ENCODE measurements at regions not wholly inside any gene's neighbourhood (a gene's known extent, or its start where the extent isn't known, plus 50 kb on each side); places are given as distances from the start of the nearest gene placed in this dataset.

- H4K12ac ChIP-seq (ENCODE audit: low read depth, low read length) = no peak overlapping the region
- no peak overlapping the region for H3K18ac ChIP-seq (ENCODE audit: low read length)
- no peak overlapping the region for H3K9ac ChIP-seq (ENCODE audit: low read length)
- H4K91ac ChIP-seq (ENCODE audit: low read depth, low read length) = no peak overlapping the region
- no peaks in the 10 kb centered on the region for H3K4me1 ChIP-seq (ENCODE audit: control insufficient read depth in 1 of 2, insufficient read depth in 2 of 2, low read length in 2 of 2)
- H2AFZ ChIP-seq (ENCODE audit: insufficient read depth, low read length, poor library complexity) = no peak overlapping the region
- H2AK5ac ChIP-seq (ENCODE audit: low read length) = no peak overlapping the region
- H2BK12ac ChIP-seq (ENCODE audit: low read length) = no peak overlapping the region
- no peak overlapping the region for H3K4me3 ChIP-seq (ENCODE audit: low read depth, low read length)
- no peaks in the 10 kb centered on the region for H3K27me3 ChIP-seq (ENCODE audit: insufficient read depth, low read length)
- no peaks in the 10 kb centered on the region for H3K9me3 ChIP-seq (ENCODE audit: insufficient read depth, low read depth, low read length)
- no peak overlapping the region for H2BK120ac ChIP-seq (ENCODE audit: insufficient read depth, low read length, poor library complexity)
- no peak overlapping the region for H4K8ac ChIP-seq (ENCODE audit: low read depth, low read length)
- no peak overlapping the region for H3K23ac ChIP-seq (ENCODE audit: low read length)
- no peak overlapping the region for H3K14ac ChIP-seq (ENCODE audit: low read length)
- no peaks in the 10 kb centered on the region for H3K79me2 ChIP-seq (ENCODE audit: control insufficient read depth, insufficient read depth, low read length, poor library complexity)
- no peak overlapping the region for H3K4ac ChIP-seq (ENCODE audit: low read depth, low read length)
- H3K27ac ChIP-seq (ENCODE audit: low read depth, low read length) = no peak overlapping the region
- no CpG with 5 or more reads among the region's 1 CpG for WGBS (ENCODE audit: extremely low coverage, insufficient coverage, insufficient read length)
- no peaks in the 10 kb centered on the region for H3K79me1 ChIP-seq (ENCODE audit: low read length)
- no peaks in the 10 kb centered on the region for H3K36me3 ChIP-seq (ENCODE audit: control insufficient read depth in 1 of 2, insufficient read depth in 2 of 2, low read length in 2 of 2)
- no peak for DNase-seq
- no peak overlapping the region for H2BK5ac ChIP-seq (ENCODE audit: low read depth, low read length, poor library complexity)
- H3K4me2 ChIP-seq (ENCODE audit: low read length) = no peak overlapping the region
These were observed 134.2 kb downstream of the ELAPOR2 start for GRCh38 chr7:86925221-86925620.

- H3K36me3 ChIP-seq (ENCODE audit: control insufficient read depth in 1 of 2, insufficient read depth in 2 of 2, low read length in 2 of 2) = no peaks in the 10 kb centered on the region
- no peak overlapping the region for H2AK5ac ChIP-seq (ENCODE audit: low read length)
- H4K8ac ChIP-seq (ENCODE audit: low read depth, low read length) = no peak overlapping the region
- no peak for DNase-seq
- no peak overlapping the region for H3K14ac ChIP-seq (ENCODE audit: low read length)
- no peak overlapping the region for H3K9ac ChIP-seq (ENCODE audit: low read length)
- H2AFZ ChIP-seq (ENCODE audit: insufficient read depth, low read length, poor library complexity) = no peak overlapping the region
- no peak overlapping the region for H4K91ac ChIP-seq (ENCODE audit: low read depth, low read length)
- no peak overlapping the region for H2BK5ac ChIP-seq (ENCODE audit: low read depth, low read length, poor library complexity)
- no peak overlapping the region for H3K4me2 ChIP-seq (ENCODE audit: low read length)
- H3K9me3 ChIP-seq (ENCODE audit: insufficient read depth, low read depth, low read length) = no peaks in the 10 kb centered on the region
- H3K4me1 ChIP-seq (ENCODE audit: control insufficient read depth in 1 of 2, insufficient read depth in 2 of 2, low read length in 2 of 2) = no peaks in the 10 kb centered on the region
- H3K27me3 ChIP-seq (ENCODE audit: insufficient read depth, low read length) = no peaks in the 10 kb centered on the region
- H3K79me2 ChIP-seq (ENCODE audit: control insufficient read depth, insufficient read depth, low read length, poor library complexity) = no peaks in the 10 kb centered on the region
- no peak overlapping the region for H2BK12ac ChIP-seq (ENCODE audit: low read length)
- H3K79me1 ChIP-seq (ENCODE audit: low read length) = no peaks in the 10 kb centered on the region
- H3K18ac ChIP-seq (ENCODE audit: low read length) = no peak overlapping the region
- H3K4me3 ChIP-seq (ENCODE audit: low read depth, low read length) = no peak overlapping the region
- no peak overlapping the region for H2BK120ac ChIP-seq (ENCODE audit: insufficient read depth, low read length, poor library complexity)
- H3K4ac ChIP-seq (ENCODE audit: low read depth, low read length) = no peak overlapping the region
- no peak overlapping the region for H3K23ac ChIP-seq (ENCODE audit: low read length)
- no peak overlapping the region for H4K12ac ChIP-seq (ENCODE audit: low read depth, low read length)
- H3K27ac ChIP-seq (ENCODE audit: low read depth, low read length) = no peak overlapping the region
These were observed 135.9 kb downstream of the ELAPOR2 start for GRCh38 chr7:86923527-86923926.

- Histone ChIP-seq H3K4me1 (ENCODE audit: control insufficient read depth in 1 of 2, insufficient read depth in 2 of 2, low read length in 2 of 2) (no peaks in the 10 kb centered on the region), H3K18ac (ENCODE audit: low read length) (no peak overlapping the region), H3K14ac (ENCODE audit: low read length) (no peak overlapping the region), H2BK5ac (ENCODE audit: low read depth, low read length, poor library complexity) (no peak overlapping the region), H3K27me3 (ENCODE audit: insufficient read depth, low read length) (no peaks in the 10 kb centered on the region), H2BK12ac (ENCODE audit: low read length) (no peak overlapping the region), H3K4me3 (ENCODE audit: low read depth, low read length) (no peak overlapping the region), H3K23ac (ENCODE audit: low read length) (no peak overlapping the region), H4K12ac (ENCODE audit: low read depth, low read length) (no peak overlapping the region), H3K27ac (ENCODE audit: low read depth, low read length) (no peak overlapping the region), H3K9me3 (ENCODE audit: insufficient read depth, low read depth, low read length) (no peaks in the 10 kb centered on the region), H2BK120ac (ENCODE audit: insufficient read depth, low read length, poor library complexity) (no peak overlapping the region), H3K36me3 (ENCODE audit: control insufficient read depth in 1 of 2, insufficient read depth in 2 of 2, low read length in 2 of 2) (no peaks in the 10 kb centered on the region), H4K91ac (ENCODE audit: low read depth, low read length) (no peak overlapping the region), H3K79me1 (ENCODE audit: low read length) (no peaks in the 10 kb centered on the region), H3K9ac (ENCODE audit: low read length) (no peak overlapping the region), H3K4ac (ENCODE audit: low read depth, low read length) (no peak overlapping the region), H2AFZ (ENCODE audit: insufficient read depth, low read length, poor library complexity) (no peak overlapping the region), H3K4me2 (ENCODE audit: low read length) (no peak overlapping the region), H4K8ac (ENCODE audit: low read depth, low read length) (no peak overlapping the region), H2AK5ac (ENCODE audit: low read length) (no peak overlapping the region), H3K79me2 (ENCODE audit: control insufficient read depth, insufficient read depth, low read length, poor library complexity) (no peaks in the 10 kb centered on the region)
- no peak for DNase-seq
These were observed 139.3 kb downstream of the ELAPOR2 start for GRCh38 chr7:86920154-86920553.

- no peak overlapping the region for H2AFZ ChIP-seq (ENCODE audit: insufficient read depth, low read length, poor library complexity)
- no peak overlapping the region for H3K4me2 ChIP-seq (ENCODE audit: low read length)
- no peak overlapping the region for H2BK5ac ChIP-seq (ENCODE audit: low read depth, low read length, poor library complexity)
- no peak overlapping the region for H3K27ac ChIP-seq (ENCODE audit: low read depth, low read length)
- H3K79me2 ChIP-seq (ENCODE audit: control insufficient read depth, insufficient read depth, low read length, poor library complexity) = no peaks in the 10 kb centered on the region
- H4K12ac ChIP-seq (ENCODE audit: low read depth, low read length) = no peak overlapping the region
- no peak overlapping the region for H3K18ac ChIP-seq (ENCODE audit: low read length)
- no peaks in the 10 kb centered on the region for H3K27me3 ChIP-seq (ENCODE audit: insufficient read depth, low read length)
- no peak for DNase-seq
- H2BK120ac ChIP-seq (ENCODE audit: insufficient read depth, low read length, poor library complexity) = no peak overlapping the region
- no peak overlapping the region for H3K14ac ChIP-seq (ENCODE audit: low read length)
- no peak overlapping the region for H3K4ac ChIP-seq (ENCODE audit: low read depth, low read length)
- WGBS (ENCODE audit: extremely low coverage, insufficient coverage, insufficient read length) = no CpG with 5 or more reads among the region's 3 CpGs
- H3K4me3 ChIP-seq (ENCODE audit: low read depth, low read length) = no peak overlapping the region
- H2AK5ac ChIP-seq (ENCODE audit: low read length) = no peak overlapping the region
- H4K91ac ChIP-seq (ENCODE audit: low read depth, low read length) = no peak overlapping the region
- no peaks in the 10 kb centered on the region for H3K4me1 ChIP-seq (ENCODE audit: control insufficient read depth in 1 of 2, insufficient read depth in 2 of 2, low read length in 2 of 2)
- no peaks in the 10 kb centered on the region for H3K36me3 ChIP-seq (ENCODE audit: control insufficient read depth in 1 of 2, insufficient read depth in 2 of 2, low read length in 2 of 2)
- no peak overlapping the region for H3K23ac ChIP-seq (ENCODE audit: low read length)
- no peak overlapping the region for H3K9ac ChIP-seq (ENCODE audit: low read length)
- no peaks in the 10 kb centered on the region for H3K9me3 ChIP-seq (ENCODE audit: insufficient read depth, low read depth, low read length)
- H2BK12ac ChIP-seq (ENCODE audit: low read length) = no peak overlapping the region
- H4K8ac ChIP-seq (ENCODE audit: low read depth, low read length) = no peak overlapping the region
- no peaks in the 10 kb centered on the region for H3K79me1 ChIP-seq (ENCODE audit: low read length)
These were observed 141.2 kb downstream of the ELAPOR2 start for GRCh38 chr7:86918245-86918644.
